ENCODE measurements at regions not wholly inside any gene's neighbourhood (a gene's known extent, or its start where the extent isn't known, plus 50 kb on each side); places are given as distances from the start of the nearest gene placed in this dataset.

GRCh38 chr14:40955131-40955505, 651.6 kb upstream of the LRFN5 start:
- peaks cover 54% of the 10 kb centered on the region for H3K9me3 ChIP-seq (ENCODE audit: low read length)
- intact Hi-C loops (cut with micrococcal nuclease; ENCODE audit: unreplicated experiment), result no loop called here
- no peak for FAIRE-seq
- in situ Hi-C loops (cut with HindIII; ENCODE audit: extremely low pct_ligation_motif_present, low pct_unique_long_range_greater_than_20kb), result no loop called here
- ChIA-PET CTCF (ENCODE audit: low intra/inter-chr PET ratio, low total read pairs) (no interaction called here), POLR2A (no interaction called here)
- no TSS peak for BruUV-seq (replicated peaks)
- no peaks in the 10 kb centered on the region for H3K36me3 ChIP-seq (replicated peaks in 1 of 2; ENCODE audit: control insufficient read depth in 1 of 2, insufficient read depth in 2 of 2, low read length in 2 of 2)
- no peak for DNase-seq (ENCODE audit: low spot score)
- TF ChIP-seq CAMTA2 (CRISPR knock-in tag; IDR thresholded peaks at IDR 0.05; ENCODE audit: borderline replicate concordance) (no peak), ZEB1 (IDR thresholded peaks at IDR 0.05; ENCODE audit: insufficient replicate concordance, low read depth) (no peak), HNF1A (IDR thresholded peaks at IDR 0.05; ENCODE audit: low read depth) (no peak), HNF1A (CRISPR knock-in tag; IDR thresholded peaks at IDR 0.05; ENCODE audit: borderline replicate concordance) (no peak), ZNF431 (CRISPR knock-in tag; IDR thresholded peaks at IDR 0.05; ENCODE audit: borderline replicate concordance, low read depth) (no peak), CCDC6 (CRISPR knock-in tag; IDR thresholded peaks at IDR 0.05) (no peak), DBP (CRISPR knock-in tag; IDR thresholded peaks at IDR 0.05; ENCODE audit: not compliant biosample characterization) (no peak), STAT6 (CRISPR knock-in tag; IDR thresholded peaks at IDR 0.05; ENCODE audit: borderline replicate concordance) (no peak), ZNF556 (CRISPR knock-in tag; IDR thresholded peaks at IDR 0.05; ENCODE audit: borderline replicate concordance) (no peak), ZNF552 (CRISPR knock-in tag; IDR thresholded peaks at IDR 0.05; ENCODE audit: borderline replicate concordance) (no peak), U2AF1 (optimal IDR thresholded peaks at IDR 0.05; ENCODE audit: low read depth, low read length) (no peak), ARNT2 (CRISPR knock-in tag; IDR thresholded peaks at IDR 0.05; ENCODE audit: low read depth) (no peak), DDIT3 (CRISPR knock-in tag; IDR thresholded peaks at IDR 0.05) (no peak), GLI4 (CRISPR knock-in tag; IDR thresholded peaks at IDR 0.05; ENCODE audit: borderline replicate concordance) (no peak), ZNF558 (CRISPR knock-in tag; IDR thresholded peaks at IDR 0.05; ENCODE audit: borderline replicate concordance) (no peak)
- no peaks in the 10 kb centered on the region for H4K20me1 ChIP-seq (ENCODE audit: insufficient read depth, low read length)
- no peak overlapping the region for H3K4me2 ChIP-seq (ENCODE audit: low read depth, low read length)
- H3K4me3 ChIP-seq (replicated peaks in 1 of 3; ENCODE audit: insufficient read depth in 1 of 3, low read depth in 2 of 3, low read length in 3 of 3), result no peak overlapping the region
- H3K27me3 ChIP-seq (ENCODE audit: control insufficient read depth in 1 of 2, insufficient read depth in 2 of 2, low read length in 2 of 2), result no peaks in the 10 kb centered on the region
- no peak overlapping the region for H3K9ac ChIP-seq (ENCODE audit: insufficient read depth, low read depth, low read length)
- 6% methylated on average over 2 of the region's 2 CpGs for WGBS (ENCODE audit: low lambda C conversion rate)
- no peaks in the 10 kb centered on the region for H3K79me2 ChIP-seq (ENCODE audit: insufficient read depth, low read length)
- no peaks in the 10 kb centered on the region for H3K4me1 ChIP-seq (ENCODE audit: insufficient read depth, low read length)
- no peak overlapping the region for H3K27ac ChIP-seq (ENCODE audit: extremely low read length, insufficient read depth, low read length)
- H2AFZ ChIP-seq (ENCODE audit: low read length), result no peak overlapping the region
- no peak for ATAC-seq

Measured in HepG2 (cell line).